GM12891 (cell line): ENCODE measurements at regions not wholly inside any gene's neighbourhood (a gene's known extent, or its start where the extent isn't known, plus 50 kb on each side); places are given as distances from the start of the nearest gene placed in this dataset.

Experiments
- PAX5 ChIP-seq: IDR thresholded peaks from 2 replicates; pipeline ENCODE4 v1.6.1; 2011; ENCODE audit warnings: low read length, moderate library complexity, mild to moderate bottlenecking; ENCODE audit not compliant: insufficient read depth, severe bottlenecking
- POLR2AphosphoS5 ChIP-seq: IDR thresholded peaks from 2 replicates; pipeline ENCODE4 v1.6.1; 2011; ENCODE audit warnings: low read depth, low read length, control low read depth

- TF ChIP-seq POLR2AphosphoS5 (no peak), PAX5 (no peak)
Observed at GRCh38 chr3:75193797-75194196, 470.3 kb upstream of the FRG2C start.
